Mesendoderm (in vitro differentiated cells): ENCODE measurements at regions not wholly inside any gene's neighbourhood (a gene's known extent, or its start where the extent isn't known, plus 50 kb on each side); places are given as distances from the start of the nearest gene placed in this dataset.
A peak's percentile ranks its signal among the peaks of the same experiment; 100 is the strongest.

Experiments
- DNase-seq: peaks from one replicate; pipeline ENCODE4 v3.0.0; 2013
- H2AK5ac ChIP-seq: 2 replicates; pipeline ENCODE4 v1.6.1; 2013; ENCODE audit warnings: low read length, inconsistent platforms
- H2BK120ac ChIP-seq: 2 replicates; pipeline ENCODE4 v1.6.1; 2013; ENCODE audit warnings: low read depth, mild to moderate bottlenecking, low read length, moderate library complexity, mixed read lengths
- H2BK15ac ChIP-seq: replicated peaks from 2 replicates; pipeline ENCODE4 v1.6.1; 2013; ENCODE audit warnings: low read depth, mild to moderate bottlenecking, moderate library complexity
- H2BK5ac ChIP-seq: 2 replicates; pipeline ENCODE4 v1.6.1; 2013; ENCODE audit warnings: low read length, inconsistent platforms
- H3K18ac ChIP-seq: 2 replicates; pipeline ENCODE4 v1.6.1; 2013; ENCODE audit warnings: mild to moderate bottlenecking, low read length, mixed read lengths
- H3K23ac ChIP-seq: one replicate; pipeline ENCODE4 v1.6.1; 2013; ENCODE audit warnings: low read length
- H3K27ac ChIP-seq: 2 replicates; pipeline ENCODE4 v1.5.1; 2013; ENCODE audit warnings: low read depth, mild to moderate bottlenecking, inconsistent platforms, low read length, moderate library complexity
- H3K27me3 ChIP-seq: 2 replicates; pipeline ENCODE4 v1.6.1; 2013; ENCODE audit warnings: low read length, control low read depth, mild to moderate bottlenecking, inconsistent platforms; ENCODE audit not compliant: insufficient read depth, poor library complexity
- H3K36me3 ChIP-seq: 2 replicates; pipeline ENCODE4 v1.6.1; 2013; ENCODE audit warnings: low read length, inconsistent platforms; ENCODE audit not compliant: control insufficient read depth, insufficient read depth
- H3K4ac ChIP-seq: one replicate; pipeline ENCODE4 v1.6.1; 2013; ENCODE audit warnings: low read depth, mild to moderate bottlenecking, low read length, moderate library complexity
- H3K4me1 ChIP-seq: 2 replicates; pipeline ENCODE4 v1.6.1; 2013; ENCODE audit warnings: low read depth, low read length, inconsistent platforms; ENCODE audit not compliant: control insufficient read depth
- H3K4me2 ChIP-seq: 2 replicates; pipeline ENCODE4 v1.6.1; 2013; ENCODE audit warnings: low read length
- H3K4me3 ChIP-seq: 2 replicates; pipeline ENCODE4 v1.5.1; 2013; ENCODE audit warnings: mild to moderate bottlenecking, low read length
- H3K56ac ChIP-seq: one replicate; pipeline ENCODE4 v1.6.1; 2013; ENCODE audit warnings: low read length
- H3K79me1 ChIP-seq: 2 replicates; pipeline ENCODE4 v1.6.1; 2013; ENCODE audit warnings: low read length, inconsistent platforms
- H3K79me2 ChIP-seq: 2 replicates; pipeline ENCODE4 v1.6.1; 2013; ENCODE audit warnings: mild to moderate bottlenecking, low read length; ENCODE audit not compliant: control insufficient read depth, insufficient read depth
- H3K9ac ChIP-seq: 2 replicates; pipeline ENCODE4 v1.6.1; 2013; ENCODE audit warnings: low read length, inconsistent platforms
- H4K5ac ChIP-seq: one replicate; pipeline ENCODE4 v1.6.1; 2013; ENCODE audit warnings: low read length
- H4K8ac ChIP-seq: one replicate; pipeline ENCODE4 v1.6.1; 2013; ENCODE audit warnings: low read depth, mild to moderate bottlenecking, control low read depth, low read length, moderate library complexity
- WGBS: extraction: QIAGEN DNeasy Blood & Tissue Kit; methylation state at CpG from one replicate; pipeline ENCODE4 v1.1.7; 2013; ENCODE audit warnings: low lambda C conversion rate, missing lambda C conversion rate; ENCODE audit not compliant: insufficient coverage; ENCODE audit errors: extremely low coverage; 5-methylcytosine and 5-hydroxymethylcytosine counted together

DNA sequence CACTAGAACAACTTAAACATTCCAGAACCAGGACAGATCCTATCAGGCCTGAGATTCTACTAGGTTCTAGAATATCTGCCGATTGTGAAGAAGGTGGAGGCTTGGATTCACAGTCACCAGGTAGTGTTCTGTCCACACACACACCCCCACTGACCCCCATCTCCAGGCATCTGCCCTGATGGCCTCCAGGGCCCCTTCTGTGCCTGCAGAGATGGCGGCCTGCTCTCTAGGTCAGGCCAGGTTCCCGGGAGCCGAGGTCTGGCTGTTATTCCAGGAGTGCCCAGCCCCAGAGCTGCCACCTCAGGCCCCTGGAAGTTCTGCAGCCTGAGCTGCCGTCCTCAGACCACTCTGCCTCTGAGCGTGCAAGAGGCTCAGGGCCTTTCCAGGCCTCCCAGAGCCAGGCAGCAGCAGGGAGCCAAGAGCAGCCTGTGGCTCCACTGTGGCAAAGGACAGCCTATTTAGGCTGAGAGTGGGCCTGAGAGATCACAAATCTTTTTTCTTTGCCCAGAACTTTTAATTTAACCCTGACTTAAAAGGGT lies 96.2 kb upstream of the ASAP2 start:
- H2BK5ac ChIP-seq: no peak overlapping the region
- H3K79me1 ChIP-seq: no peaks in the 10 kb centered on the region
- no peak overlapping the region for H3K27ac ChIP-seq
- no peak overlapping the region for H4K5ac ChIP-seq
- H3K79me2 ChIP-seq: no peaks in the 10 kb centered on the region
- H2BK15ac ChIP-seq: no peak overlapping the region
- H3K56ac ChIP-seq: peak overlapping the region; percentile 62
- no peak overlapping the region for H2AK5ac ChIP-seq
- peak; percentile 70 for DNase-seq
- H3K4me3 ChIP-seq: no peak overlapping the region
- H3K23ac ChIP-seq: no peak overlapping the region
- no peak overlapping the region for H2BK120ac ChIP-seq
- no peak overlapping the region for H3K4me2 ChIP-seq
- no peaks in the 10 kb centered on the region for H3K27me3 ChIP-seq
- H3K18ac ChIP-seq: no peak overlapping the region
- no peak overlapping the region for H4K8ac ChIP-seq
- H3K36me3 ChIP-seq: no peaks in the 10 kb centered on the region
- H3K9ac ChIP-seq: no peak overlapping the region
- no peaks in the 10 kb centered on the region for H3K4me1 ChIP-seq
- no CpG with 5 or more reads among the region's 6 CpGs for WGBS
- no peak overlapping the region for H3K4ac ChIP-seq

DNA sequence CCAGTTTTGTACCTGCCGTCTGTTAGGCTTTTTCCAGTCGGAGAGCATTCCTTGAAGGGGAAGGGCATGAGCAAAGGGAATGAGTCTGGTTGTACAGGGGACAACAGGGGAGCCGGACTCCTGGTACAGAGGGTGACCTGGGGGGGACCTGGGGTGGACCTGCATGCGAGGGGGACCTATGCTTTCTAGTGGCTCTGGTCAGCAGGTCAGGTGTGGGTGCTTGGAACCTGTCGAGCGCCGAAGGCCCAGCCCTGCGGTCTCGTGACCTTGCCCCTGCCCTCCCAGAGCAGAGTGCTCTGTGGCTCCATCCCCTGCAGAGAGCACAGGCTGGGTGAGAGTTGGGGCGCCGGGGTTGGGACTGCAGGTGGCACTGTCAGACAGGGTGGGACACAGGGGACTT lies 96.7 kb upstream of the ASAP2 start:
- Histone ChIP-seq H3K4me1 (no peaks in the 10 kb centered on the region), H3K56ac (no peak overlapping the region), H3K9ac (no peak overlapping the region), H3K23ac (no peak overlapping the region), H3K27ac (no peak overlapping the region), H3K79me1 (no peaks in the 10 kb centered on the region), H3K4ac (no peak overlapping the region), H3K27me3 (no peaks in the 10 kb centered on the region), H2BK15ac (no peak overlapping the region), H2BK5ac (no peak overlapping the region), H3K18ac (no peak overlapping the region), H2BK120ac (no peak overlapping the region), H3K36me3 (no peaks in the 10 kb centered on the region), H2AK5ac (no peak overlapping the region), H3K4me2 (no peak overlapping the region), H4K5ac (no peak overlapping the region), H4K8ac (no peak overlapping the region), H3K4me3 (no peak overlapping the region), H3K79me2 (no peaks in the 10 kb centered on the region)
- no CpG with 5 or more reads among the region's 11 CpGs for WGBS
- no peak for DNase-seq

DNA sequence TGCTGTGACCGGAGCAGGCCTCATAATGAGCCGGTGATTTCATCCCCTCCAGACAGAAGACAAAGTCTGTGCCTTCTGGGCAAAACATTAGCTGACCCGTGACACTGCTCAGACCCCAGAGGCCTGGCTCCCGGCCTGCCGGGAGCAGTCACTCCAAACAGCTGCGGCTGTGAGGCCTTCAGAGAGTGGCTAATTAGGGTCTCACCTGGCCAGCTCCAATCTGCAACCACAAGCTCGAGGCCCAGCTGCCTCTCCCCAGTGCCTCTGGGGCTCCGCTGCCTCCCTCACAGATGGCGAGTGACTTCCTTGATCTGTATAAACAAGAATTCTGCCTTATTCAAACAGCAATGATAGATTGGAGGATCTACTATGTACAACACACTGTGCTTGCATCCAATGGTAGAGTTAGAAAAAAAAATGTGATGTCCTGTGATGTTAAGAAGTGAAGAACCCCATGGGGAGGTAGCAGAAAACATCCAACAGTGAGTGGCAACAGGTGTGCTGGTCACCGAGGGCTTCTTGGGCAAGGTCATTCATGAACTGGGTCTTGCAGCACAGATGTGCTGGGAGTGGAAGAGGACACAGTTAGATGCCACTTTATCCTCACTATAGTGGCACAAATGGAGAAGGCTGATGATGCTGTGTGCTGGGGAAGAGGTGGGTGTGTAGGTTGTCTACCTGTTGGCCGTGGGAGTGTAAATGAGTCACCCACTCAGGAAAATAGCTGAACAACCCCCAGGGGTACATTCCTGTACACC lies 98.2 kb upstream of the ASAP2 start:
- Histone ChIP-seq H3K4me2 (no peak overlapping the region), H3K27ac (no peak overlapping the region), H3K79me2 (no peaks in the 10 kb centered on the region), H2AK5ac (no peak overlapping the region), H4K5ac (no peak overlapping the region), H3K9ac (no peak overlapping the region), H3K4me1 (peaks cover under 1% of the 10 kb centered on the region), H3K4ac (no peak overlapping the region), H2BK15ac (no peak overlapping the region), H2BK120ac (no peak overlapping the region), H3K36me3 (no peaks in the 10 kb centered on the region), H3K4me3 (no peak overlapping the region), H4K8ac (no peak overlapping the region), H2BK5ac (no peak overlapping the region), H3K79me1 (no peaks in the 10 kb centered on the region), H3K18ac (no peak overlapping the region), H3K23ac (no peak overlapping the region), H3K56ac (no peak overlapping the region), H3K27me3 (no peaks in the 10 kb centered on the region)
- WGBS: no CpG with 5 or more reads among the region's 11 CpGs
- DNase-seq: no peak

DNA sequence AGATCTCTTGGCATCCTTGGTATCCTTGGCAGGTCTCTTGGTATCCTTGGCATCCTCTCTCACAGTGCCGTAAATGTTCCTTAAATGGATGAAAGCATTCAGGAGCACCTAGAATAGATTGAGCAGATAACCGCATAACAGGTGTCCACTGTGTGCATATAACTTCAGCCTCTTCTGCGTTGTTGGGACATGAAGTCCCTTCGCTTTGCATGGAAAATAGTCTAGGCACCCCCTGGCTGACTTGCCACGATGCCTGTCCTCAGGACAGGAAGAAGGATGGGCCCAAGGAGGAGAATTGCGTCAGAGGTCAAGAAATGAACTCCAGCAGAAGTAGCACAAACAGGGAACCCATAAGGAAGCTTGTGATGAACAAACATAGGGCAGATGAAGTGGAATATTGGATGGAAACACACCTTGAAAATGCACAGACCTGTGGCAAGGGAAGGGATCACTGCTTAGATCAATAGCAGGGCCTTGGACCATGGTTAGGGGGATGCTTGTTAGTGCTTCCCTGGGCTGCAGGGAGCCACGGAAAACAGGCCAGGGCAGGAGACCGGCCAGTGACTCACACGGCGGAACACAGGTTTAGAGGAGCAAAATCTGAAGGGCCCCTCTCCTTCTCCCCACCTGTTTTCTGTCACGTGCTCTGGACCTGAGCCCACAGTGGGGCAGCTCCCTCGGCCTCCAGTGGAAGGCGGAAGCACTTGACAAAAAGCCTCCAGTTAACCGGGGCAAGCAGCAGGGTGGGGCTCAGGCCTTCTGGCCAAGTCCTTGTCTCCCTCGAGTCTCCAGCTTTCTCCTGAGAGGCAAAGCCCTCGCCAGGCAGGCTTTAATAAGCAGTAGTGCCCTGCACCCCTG lies 99.2 kb upstream of the ASAP2 start:
- DNase-seq: no peak
- Histone ChIP-seq H2BK5ac (no peak overlapping the region), H2BK120ac (no peak overlapping the region), H3K27me3 (no peaks in the 10 kb centered on the region), H4K8ac (no peak overlapping the region), H3K79me2 (no peaks in the 10 kb centered on the region), H3K4ac (no peak overlapping the region), H3K79me1 (no peaks in the 10 kb centered on the region), H3K27ac (no peak overlapping the region), H2AK5ac (no peak overlapping the region), H3K9ac (no peak overlapping the region), H3K4me3 (no peak overlapping the region), H3K4me1 (peaks cover 9% of the 10 kb centered on the region), H3K23ac (no peak overlapping the region), H2BK15ac (no peak overlapping the region), H3K4me2 (no peak overlapping the region), H3K36me3 (no peaks in the 10 kb centered on the region), H3K18ac (no peak overlapping the region), H4K5ac (no peak overlapping the region), H3K56ac (no peak overlapping the region)
- no CpG with 5 or more reads among the region's 16 CpGs for WGBS

DNA sequence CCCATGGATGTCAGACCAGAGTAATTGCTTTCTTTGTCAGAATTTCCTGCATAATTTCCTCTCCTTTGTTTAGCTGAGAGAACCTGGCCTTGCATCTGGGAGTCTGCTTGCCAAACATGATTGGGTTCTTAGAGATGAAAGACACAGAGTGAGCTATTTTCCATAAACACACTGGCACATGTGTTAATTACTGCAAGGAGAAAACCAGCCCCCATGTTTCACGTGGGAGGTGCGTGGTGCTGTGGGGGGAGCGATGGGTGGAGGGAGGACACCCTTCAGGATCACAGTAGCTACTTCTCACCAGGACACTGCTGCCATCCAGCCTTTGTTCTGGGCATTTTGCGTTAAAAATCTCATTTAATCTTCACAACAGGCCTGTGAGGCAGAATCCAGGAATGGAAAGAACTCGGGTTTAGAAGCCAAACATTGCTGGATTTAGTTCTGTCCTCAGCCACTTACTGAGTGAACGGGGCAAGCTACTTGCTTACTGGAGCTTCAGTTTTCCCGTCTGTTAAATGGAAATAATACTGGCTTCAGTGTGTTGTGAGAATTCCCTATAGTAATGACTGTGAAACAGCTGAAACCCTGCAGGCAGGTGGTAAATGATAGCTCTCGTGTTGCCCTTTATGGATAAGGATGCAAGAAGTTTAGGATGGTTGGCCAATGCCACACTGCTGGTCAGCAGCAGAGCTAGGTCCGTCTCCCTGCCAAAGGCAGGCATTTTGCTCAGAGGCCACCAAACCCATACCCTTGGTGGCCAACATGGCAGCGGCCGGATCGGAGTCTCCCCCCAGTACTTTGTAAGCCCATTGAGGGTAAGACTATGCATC lies 100.1 kb upstream of the ASAP2 start:
- H3K4ac ChIP-seq: no peak overlapping the region
- no peak overlapping the region for H3K9ac ChIP-seq
- no peak overlapping the region for H4K8ac ChIP-seq
- H2BK15ac ChIP-seq: no peak overlapping the region
- no peak overlapping the region for H2AK5ac ChIP-seq
- H3K4me1 ChIP-seq: peaks cover 10% of the 10 kb centered on the region
- no peak overlapping the region for H3K4me2 ChIP-seq
- no peaks in the 10 kb centered on the region for H3K36me3 ChIP-seq
- no peaks in the 10 kb centered on the region for H3K79me1 ChIP-seq
- no peak overlapping the region for H3K27ac ChIP-seq
- no peak overlapping the region for H2BK5ac ChIP-seq
- H3K56ac ChIP-seq: peak overlapping the region; percentile 17
- no peak overlapping the region for H3K4me3 ChIP-seq
- H3K23ac ChIP-seq: no peak overlapping the region
- H2BK120ac ChIP-seq: no peak overlapping the region
- no peaks in the 10 kb centered on the region for H3K79me2 ChIP-seq
- H3K18ac ChIP-seq: no peak overlapping the region
- DNase-seq: no peak
- no peak overlapping the region for H4K5ac ChIP-seq
- no peaks in the 10 kb centered on the region for H3K27me3 ChIP-seq
- no CpG with 5 or more reads among the region's 12 CpGs for WGBS
